HS-5 (cell line): ENCODE measurements at regions not wholly inside any gene's neighbourhood (a gene's known extent, or its start where the extent isn't known, plus 50 kb on each side); places are given as distances from the start of the nearest gene placed in this dataset.
"Not testable (repeated sequence)": the region's sequence is repeated elsewhere in the genome, so short reads cannot be mapped to it uniquely, and the experiment has no call there.

Experiments
- DNase-seq: peaks from one replicate; pipeline ENCODE4 v3.0.0-alpha.2; 2012; ENCODE audit warnings: low read depth

DNA sequence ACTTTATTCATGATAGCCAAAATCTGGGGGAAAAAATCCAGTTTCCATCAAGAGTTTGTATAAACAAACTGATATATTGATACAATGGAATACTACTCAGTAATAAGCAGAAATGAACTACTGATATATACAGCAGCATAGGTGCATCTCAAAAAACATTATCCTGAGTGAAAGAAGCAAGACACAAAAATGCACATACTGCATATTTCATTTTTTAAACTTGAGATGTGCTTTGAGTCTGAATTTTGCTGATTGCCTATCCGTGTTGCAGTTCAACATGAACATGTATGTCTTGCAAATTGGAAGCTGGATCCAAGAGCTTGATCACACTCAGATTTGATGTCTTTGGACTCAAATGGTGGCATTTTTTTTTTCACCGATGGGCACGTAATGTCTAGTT, 132.4 kb downstream of the TSEN15 start:
- DNase-seq = no peak

DNA sequence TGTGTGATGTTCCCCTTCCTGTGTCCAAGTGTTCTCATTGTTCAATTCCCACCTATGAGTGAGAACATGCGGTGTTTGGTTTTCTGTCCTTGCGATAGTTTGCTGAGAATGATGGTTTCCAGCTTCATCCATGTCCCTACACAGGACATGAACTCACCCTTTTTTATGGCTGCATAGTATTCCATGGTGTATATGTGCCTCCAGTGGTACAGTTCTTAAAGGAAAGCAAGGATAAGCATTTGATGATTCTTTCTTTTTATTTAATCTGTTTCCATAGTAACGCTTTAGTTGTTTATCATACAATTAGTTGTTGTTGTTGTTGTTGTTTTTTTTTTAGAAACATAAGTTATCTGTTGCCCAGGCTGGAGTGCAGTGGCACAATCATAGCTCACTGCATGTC, 133.1 kb downstream of the TSEN15 start:
- not testable (repeated sequence) for DNase-seq

- no peak for DNase-seq
Measured at GRCh38 chr1:184185347-184185746, 133.8 kb downstream of the TSEN15 start.

DNA sequence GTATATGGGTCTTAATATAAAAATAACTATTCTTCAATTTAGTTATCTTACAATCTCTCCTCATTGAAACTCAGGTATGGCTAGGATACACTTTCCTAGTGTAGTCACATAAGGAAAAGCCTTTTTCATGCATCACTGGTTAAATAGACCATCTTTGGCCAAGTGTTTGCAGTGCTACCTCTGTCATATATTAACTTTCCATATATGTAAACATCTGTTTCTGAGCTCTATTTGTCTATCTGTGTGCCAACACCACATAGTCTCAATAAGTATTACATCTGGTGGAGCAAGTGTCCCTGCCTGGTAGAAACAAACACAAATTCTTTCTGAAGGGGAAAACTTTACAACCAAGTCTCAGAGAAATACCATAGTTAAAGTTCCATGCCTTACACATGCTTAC, 134.6 kb downstream of the TSEN15 start:
- DNase-seq = no peak

GRCh38 chr1:184187097-184187496, 135.6 kb downstream of the TSEN15 start:
- DNase-seq = no peak

DNA sequence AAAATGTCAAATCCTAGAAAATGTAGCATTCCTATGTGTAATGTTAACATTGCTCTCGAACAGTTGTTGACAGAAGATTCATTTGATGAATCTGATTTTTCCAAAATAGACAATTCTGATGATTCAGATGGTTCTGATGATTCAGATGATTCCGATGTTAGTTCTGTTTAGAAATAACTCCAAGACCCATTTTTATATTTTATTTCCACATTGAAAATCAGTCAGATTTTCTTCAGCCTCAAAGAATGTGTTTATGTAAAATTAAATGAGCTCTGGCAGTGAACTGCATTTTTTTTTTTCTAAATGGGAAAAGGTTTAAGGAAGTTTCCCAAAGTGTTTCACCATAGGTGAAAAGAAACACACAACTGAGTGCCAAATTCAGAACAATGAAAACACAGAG, 136.5 kb downstream of the TSEN15 start:
- no peak for DNase-seq

GRCh38 chr1:184189361-184189760, 137.8 kb downstream of the TSEN15 start:
- no peak for DNase-seq

DNA sequence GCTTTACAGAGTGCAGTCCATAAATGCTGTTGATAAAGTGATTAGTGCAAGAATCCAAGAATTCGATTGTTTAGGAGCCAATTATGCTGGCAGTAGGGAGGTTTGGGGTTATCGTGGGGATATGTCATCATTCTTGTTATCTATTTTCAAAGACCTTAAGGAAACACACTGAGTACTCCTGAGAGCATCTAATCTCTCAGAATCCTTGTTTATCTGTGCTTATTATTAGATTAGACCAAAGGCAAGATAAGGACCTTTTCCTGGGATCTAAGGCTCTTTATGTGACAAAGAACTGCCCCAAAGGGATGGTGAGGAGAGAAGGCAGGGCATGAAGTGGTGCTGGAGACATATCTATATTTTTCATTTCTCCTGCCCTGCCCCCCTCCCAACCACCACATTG, 139.1 kb downstream of the TSEN15 start:
- DNase-seq = no peak

DNA sequence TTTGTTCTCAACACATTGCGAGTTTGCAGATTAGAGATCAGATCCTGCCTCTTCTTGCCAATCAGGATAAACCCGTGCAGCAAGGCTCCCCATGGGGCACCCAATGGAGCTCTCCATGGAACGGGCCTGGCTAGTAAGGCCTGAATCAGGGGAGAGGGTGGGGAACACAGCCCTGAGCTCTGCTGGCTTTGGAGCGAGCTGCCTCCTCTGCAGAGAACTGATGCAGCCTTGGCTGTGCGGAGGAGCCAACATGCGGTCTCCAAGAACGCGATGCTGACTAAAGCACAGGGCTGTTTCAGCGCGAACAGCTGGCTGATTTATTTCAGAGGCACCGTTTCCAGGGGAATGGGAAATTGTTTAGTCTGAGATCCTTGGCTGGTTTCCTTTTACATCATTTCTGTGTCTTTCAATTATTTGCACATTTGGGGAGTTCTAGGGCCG, 139.7 kb downstream of the TSEN15 start:
- DNase-seq = no peak

GRCh38 chr1:184192796-184193195, 141.3 kb downstream of the TSEN15 start:
- no peak for DNase-seq

DNA sequence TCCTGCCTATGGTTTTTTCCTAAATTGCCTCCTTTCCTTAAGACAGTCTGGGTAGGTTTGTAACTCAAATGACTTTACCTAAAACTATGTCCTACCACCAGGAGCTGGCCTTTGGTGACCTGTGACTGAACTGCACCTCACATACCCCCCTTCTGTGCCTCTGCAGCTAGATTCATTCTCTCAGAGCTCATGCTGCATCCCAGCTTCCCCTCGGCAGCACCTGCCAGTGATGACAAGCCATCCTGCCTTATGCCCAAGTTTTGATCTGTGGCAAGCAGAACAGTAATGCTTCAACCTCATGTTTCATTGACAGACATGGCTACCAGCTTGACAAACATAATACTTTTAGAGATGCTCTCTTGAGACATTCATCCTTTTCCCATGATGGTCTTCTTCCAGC, 141.9 kb downstream of the TSEN15 start:
- DNase-seq = no peak

DNA sequence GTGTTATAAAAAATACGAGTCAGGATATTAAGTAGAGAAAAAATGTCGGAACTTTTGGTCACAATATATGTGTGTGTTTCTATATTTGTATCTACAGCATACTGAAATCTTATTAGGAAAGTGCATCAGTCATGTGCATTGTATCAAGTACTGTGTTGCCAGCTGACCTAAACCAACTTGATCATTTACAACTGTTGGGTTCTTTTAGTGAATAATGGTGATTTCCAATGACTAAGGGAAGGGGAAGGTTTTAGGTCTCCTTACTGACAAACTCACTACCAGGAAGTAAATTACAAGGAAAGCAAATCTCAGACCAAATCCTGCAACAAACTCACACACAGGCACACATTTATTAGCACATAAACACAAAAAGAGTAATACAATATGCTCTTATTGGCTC, 142.7 kb downstream of the TSEN15 start:
- no peak for DNase-seq

DNA sequence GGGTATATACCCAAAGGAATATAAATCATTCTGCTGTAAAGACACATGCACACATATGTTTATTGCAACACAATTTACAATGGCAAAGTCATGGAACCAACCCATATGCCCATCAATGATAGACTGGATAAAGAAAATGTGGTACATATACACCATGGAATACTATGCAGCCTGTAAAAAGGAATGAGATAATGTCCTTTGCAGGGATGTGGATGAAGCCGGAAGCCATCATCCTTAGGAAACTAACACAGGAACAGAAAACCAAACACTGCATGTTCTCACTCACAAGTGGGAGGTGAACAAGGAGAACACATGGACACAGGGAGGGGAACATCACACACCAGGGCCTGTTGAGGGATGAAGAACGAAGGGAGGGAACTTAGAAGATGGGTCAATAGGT, 144.2 kb downstream of the TSEN15 start:
- not testable (repeated sequence) for DNase-seq

DNA sequence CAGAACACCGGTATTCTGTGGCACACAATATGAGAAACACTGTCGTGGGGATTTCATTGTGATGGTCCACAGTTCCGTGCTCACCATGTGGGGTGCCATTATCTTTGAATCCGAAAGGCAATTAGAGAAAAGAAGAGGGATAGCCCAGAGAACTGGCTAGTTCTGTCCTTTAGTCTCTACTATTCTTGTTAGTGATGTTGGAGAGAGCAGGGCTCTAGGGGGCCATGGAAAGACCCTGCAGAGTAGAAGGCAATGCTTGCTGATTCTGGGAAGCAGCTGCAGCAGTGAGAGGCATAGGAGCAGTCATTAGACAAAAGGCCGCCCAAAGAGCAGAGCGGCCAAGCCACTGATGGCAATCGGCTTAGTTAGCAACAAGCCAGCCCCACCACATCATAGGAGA, 146.3 kb downstream of the TSEN15 start:
- no peak for DNase-seq

DNA sequence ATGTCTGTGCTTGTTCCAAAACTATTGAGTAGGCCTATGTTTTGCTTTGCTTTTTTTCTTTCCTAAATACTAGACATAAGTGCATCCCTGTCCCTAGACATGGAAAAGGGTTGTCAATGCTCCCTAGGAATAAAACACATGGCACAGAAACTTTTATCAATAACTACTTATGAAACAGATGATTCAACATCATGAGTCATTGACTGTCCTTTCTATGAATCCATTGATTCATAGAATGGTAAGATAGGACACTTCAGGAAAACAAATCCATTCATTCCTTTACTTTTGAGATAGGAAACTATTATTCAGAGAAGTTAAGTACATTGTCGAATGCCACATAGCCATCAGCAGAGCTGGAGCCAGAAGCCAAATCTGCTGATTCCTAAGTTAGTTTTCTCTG, 147.5 kb downstream of the TSEN15 start:
- DNase-seq = peak; percentile 32

DNA sequence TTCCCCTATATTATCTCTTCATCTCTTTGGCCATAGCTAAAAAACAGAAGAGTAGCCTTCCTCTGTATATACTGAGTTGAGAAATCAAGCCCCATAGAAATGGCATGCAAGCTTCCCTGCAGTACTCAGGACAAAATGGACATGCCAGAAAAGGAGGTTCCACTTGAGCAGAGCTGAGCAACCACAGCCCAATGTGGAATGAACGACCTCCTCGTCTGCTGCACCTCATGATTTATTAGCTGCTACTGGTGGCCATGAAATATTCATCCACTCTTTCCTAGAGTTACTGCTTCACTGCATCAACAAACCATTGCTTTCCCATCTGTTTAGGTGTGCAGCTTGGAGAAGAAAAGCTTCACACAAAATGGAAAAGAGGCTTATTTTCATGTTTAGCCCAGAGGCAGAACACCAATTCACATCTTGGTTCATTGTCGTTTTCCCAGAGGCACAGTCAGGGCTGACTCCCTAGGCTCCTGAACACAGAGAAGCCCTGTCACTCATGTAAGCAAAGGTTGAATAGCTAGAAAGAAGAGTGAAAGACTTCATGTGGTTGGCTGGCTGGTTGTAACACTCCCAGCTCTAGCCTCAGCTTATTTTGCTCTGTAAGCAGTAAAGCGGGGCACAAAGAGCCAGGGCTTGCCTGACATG, 148.0 kb downstream of the TSEN15 start:
- DNase-seq = no peak

DNA sequence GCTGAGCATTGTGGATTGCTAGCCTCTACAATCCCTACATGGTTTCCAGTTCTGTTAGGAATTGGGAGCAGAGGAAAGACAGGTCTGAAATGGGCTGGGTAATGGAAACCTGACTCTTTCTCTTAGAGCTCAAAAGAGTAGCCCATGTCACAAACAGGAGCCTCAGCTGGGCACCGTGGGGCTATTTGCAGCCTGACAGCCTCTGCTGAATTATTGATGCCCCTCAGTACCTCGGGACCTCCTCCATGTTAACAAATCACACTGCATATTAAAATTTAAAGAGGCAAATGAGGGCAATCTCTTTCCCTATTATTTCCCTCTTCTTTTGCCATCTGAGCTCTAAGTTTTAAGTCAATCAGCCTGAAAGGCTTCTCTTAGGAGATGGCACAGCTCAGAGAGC, 157.1 kb downstream of the TSEN15 start:
- DNase-seq = no peak

- DNase-seq = no peak
Measured at GRCh38 chr1:184210031-184210430, 158.5 kb downstream of the TSEN15 start.

GRCh38 chr1:184210862-184211261, 159.3 kb downstream of the TSEN15 start:
- no peak for DNase-seq

DNA sequence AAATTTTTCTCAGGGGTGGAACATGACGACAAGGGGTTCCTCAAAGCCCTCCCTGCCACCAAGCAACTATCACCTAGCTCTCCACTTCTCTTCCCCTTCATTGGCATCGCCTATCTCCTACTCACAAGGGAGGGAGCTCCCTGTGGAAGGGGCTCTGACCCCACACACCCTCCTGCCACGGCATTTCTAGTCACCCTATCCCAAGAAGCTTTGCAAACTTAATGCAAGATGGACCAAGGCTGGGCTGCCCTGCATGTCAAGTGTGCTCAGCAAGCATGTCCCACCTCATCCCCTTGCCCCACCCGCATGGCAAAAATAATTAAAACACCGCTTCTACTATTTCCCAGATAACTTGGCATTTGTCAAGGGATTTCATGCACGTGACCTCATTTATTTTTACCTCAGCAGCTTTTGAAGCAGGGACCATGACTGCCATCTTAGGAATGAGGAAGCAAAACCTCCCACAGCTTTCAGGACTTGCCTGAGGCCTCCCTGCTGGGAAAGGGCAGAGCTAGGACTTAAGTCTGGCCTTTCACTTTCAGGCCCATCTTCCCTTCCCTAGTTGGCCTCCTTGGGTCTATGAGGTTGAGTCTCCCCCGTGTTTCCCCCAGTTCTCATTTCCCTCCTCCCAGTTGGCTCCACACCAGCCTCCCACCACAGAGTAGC, 161.3 kb downstream of the TSEN15 start:
- peak; percentile 52 for DNase-seq

- DNase-seq = no peak
Measured at GRCh38 chr1:184214128-184214527, 162.6 kb downstream of the TSEN15 start.

DNA sequence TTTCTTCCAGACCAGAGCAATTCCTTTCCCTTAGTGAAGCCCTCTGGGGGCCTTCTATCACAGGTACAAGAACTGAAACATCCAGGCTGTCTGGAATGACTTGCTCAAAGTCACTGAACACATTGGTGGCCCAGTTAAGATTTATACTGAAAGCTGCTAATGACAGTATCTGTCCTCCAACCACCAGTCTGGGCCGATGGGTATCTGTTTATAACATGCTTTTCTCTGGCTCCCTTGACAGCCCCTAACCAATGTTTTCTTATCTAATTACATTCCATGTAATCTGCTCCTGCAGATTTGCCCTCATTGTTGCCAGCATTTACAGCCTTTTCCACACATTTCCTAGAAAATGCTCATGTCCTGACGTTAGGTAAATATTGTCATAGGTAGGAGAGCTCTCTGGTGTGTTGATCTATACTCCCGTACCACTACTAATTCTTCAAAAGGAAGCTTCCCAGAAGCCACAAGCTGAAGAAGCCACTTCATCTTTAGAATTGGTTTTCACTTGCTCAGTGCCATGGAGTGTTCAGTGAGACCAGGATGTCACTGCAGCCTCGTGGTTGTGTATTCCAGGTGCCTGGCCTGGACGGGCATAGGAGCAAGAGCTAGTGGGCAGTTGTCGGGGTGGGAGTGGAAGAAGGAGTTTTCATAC, 163.9 kb downstream of the TSEN15 start:
- DNase-seq = no peak

GRCh38 chr1:184218458-184219075, 167.0 kb downstream of the TSEN15 start:
- DNase-seq = no peak
